Brain microvascular endothelial cell (primary cell): ENCODE measurements at regions not wholly inside any gene's neighbourhood (a gene's known extent, or its start where the extent isn't known, plus 50 kb on each side); places are given as distances from the start of the nearest gene placed in this dataset.

ENCODE experiments used
- DNase-seq: peaks from one replicate; pipeline ENCODE4 v3.0.0-alpha.2; 2020
- H3K27ac ChIP-seq: fragments of 250-450 bp; sonication (Bioruptor Pico); 2 replicates; pipeline ENCODE4 v1.5.1; 2020; ENCODE audit warnings: mild to moderate bottlenecking, moderate library complexity
- H3K27me3 ChIP-seq: fragments of 250-450 bp; sonication (Bioruptor Pico); replicated peaks from 2 replicates; pipeline ENCODE4 v1.5.1; 2020; ENCODE audit warnings: mild to moderate bottlenecking
- H3K36me3 ChIP-seq: fragments of 250-450 bp; sonication (Bioruptor Pico); replicated peaks from 2 replicates; pipeline ENCODE4 v1.5.1; 2020; ENCODE audit warnings: mild to moderate bottlenecking
- H3K4me3 ChIP-seq: 2 replicates; pipeline ENCODE4 v1.5.1; 2011; ENCODE audit warnings: low read depth, mild to moderate bottlenecking, control low read depth, low read length, moderate library complexity
- CTCF ChIP-seq: IDR thresholded peaks from 2 replicates; pipeline ENCODE4 v1.5.1; 2011; ENCODE audit warnings: low read depth, mild to moderate bottlenecking, moderate library complexity, low read length, control low read depth, inconsistent platforms; ENCODE audit errors: missing control alignments
- in situ Hi-C: cut with HindIII; loops from 2 replicates; pipeline ENCODE4 v1.10.0; 2017; ENCODE audit warnings: low sequenced_read_pairs, low pct_ligation_motif_present

- no peak overlapping the region for H3K4me3 ChIP-seq
- no peak for TF ChIP-seq CTCF
- in situ Hi-C loops, result no loop called here
- H3K27me3 ChIP-seq, result no peaks in the 10 kb centered on the region
- no peaks in the 10 kb centered on the region for H3K36me3 ChIP-seq
- no peak for DNase-seq
- no peak overlapping the region for H3K27ac ChIP-seq
These were observed 156.1 kb upstream of the MGAT5 start for GRCh38 chr2:134097740-134098139.

GRCh38 chr2:134098321-134098720 lies 155.6 kb upstream of the MGAT5 start:
- in situ Hi-C loops, result no loop called here
- H3K4me3 ChIP-seq, result no peak overlapping the region

GRCh38 chr2:134099273-134099672 lies 154.6 kb upstream of the MGAT5 start:
- Histone ChIP-seq H3K27ac (no peak overlapping the region), H3K27me3 (no peaks in the 10 kb centered on the region), H3K36me3 (no peaks in the 10 kb centered on the region), H3K4me3 (no peak overlapping the region)
- in situ Hi-C loops, result no loop called here
- DNase-seq, result no peak
- no peak for TF ChIP-seq CTCF

More at GRCh38 chr2:134098321-134098720, 155.6 kb upstream of the MGAT5 start:
- no peak for TF ChIP-seq CTCF
- no peaks in the 10 kb centered on the region for H3K27me3 ChIP-seq
- DNase-seq, result no peak
- no peak overlapping the region for H3K27ac ChIP-seq
- H3K36me3 ChIP-seq, result no peaks in the 10 kb centered on the region

- TF ChIP-seq CTCF, result no peak
- in situ Hi-C loops, result no loop called here
- no peak for DNase-seq
These were observed 150.7 kb upstream of the MGAT5 start for GRCh38 chr2:134103196-134103595.

DNA sequence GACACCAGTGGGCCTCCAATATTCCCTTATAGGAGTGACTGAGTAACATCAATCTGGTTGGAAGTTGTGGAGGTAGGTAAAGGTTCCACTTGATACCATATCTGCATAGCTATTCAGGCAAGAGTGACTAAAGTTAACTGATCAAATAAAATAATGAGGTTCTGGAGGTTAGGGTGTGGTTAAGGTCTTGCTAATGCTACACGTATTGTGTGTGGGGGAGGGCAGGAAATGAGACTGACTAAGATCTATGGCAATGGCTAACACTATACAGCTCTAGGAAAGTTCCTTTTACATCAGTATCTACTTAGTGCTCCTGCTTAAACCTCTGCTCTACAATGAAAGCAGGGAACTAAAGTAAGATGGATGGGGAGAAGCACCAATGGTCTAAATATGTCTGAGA lies 149.1 kb upstream of the MGAT5 start:
- no peak for TF ChIP-seq CTCF
- no peak for DNase-seq
- no peaks in the 10 kb centered on the region for H3K36me3 ChIP-seq
- H3K4me3 ChIP-seq, result no peak overlapping the region
- in situ Hi-C loops, result no loop called here
- no peak overlapping the region for H3K27ac ChIP-seq
- no peaks in the 10 kb centered on the region for H3K27me3 ChIP-seq

More at GRCh38 chr2:134103196-134103595, 150.7 kb upstream of the MGAT5 start:
- Histone ChIP-seq H3K4me3 (no peak overlapping the region), H3K27me3 (no peaks in the 10 kb centered on the region), H3K27ac (no peak overlapping the region), H3K36me3 (no peaks in the 10 kb centered on the region)

DNA sequence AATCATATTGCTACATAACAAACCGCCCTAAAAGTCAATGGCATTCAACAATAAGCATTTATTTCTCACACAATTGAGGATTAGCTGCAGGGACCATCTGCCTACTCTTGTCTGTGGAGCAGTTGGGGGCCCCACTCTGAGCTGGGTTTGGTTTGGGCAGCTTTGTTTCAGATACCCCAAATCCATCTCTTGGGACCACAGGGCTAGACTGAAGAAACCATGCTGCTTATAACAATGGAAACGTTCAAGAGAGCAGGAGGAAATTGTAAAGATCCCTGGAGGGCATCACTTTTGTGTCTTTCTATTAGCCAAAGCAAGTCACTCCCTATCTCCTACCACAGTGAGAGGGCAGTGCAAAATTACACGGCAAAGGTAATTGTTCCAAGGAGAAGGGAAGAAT lies 146.5 kb upstream of the MGAT5 start:
- no peaks in the 10 kb centered on the region for H3K36me3 ChIP-seq
- no peak overlapping the region for H3K27ac ChIP-seq
- H3K27me3 ChIP-seq, result no peaks in the 10 kb centered on the region
- in situ Hi-C loops, result no loop called here
- H3K4me3 ChIP-seq, result no peak overlapping the region
- DNase-seq, result no peak
- TF ChIP-seq CTCF, result no peak
